Stomach smooth muscle (tissue), 2 donors: ENCODE measurements at regions not wholly inside any gene's neighbourhood (a gene's known extent, or its start where the extent isn't known, plus 50 kb on each side); places are given as distances from the start of the nearest gene placed in this dataset.

Experiments
- H3K27ac ChIP-seq: one replicate; pipeline ENCODE4 v1.7.0; 2013; ENCODE audit warnings: mild to moderate bottlenecking, low read length, inconsistent platforms
- H3K27me3 ChIP-seq, 2 donors: one replicate each; pipeline ENCODE4 v1.7.0; 2013; ENCODE audit warnings: low read length in 2 of 2; ENCODE audit not compliant: insufficient read depth in 2 of 2, control insufficient read depth in 1 of 2
- H3K36me3 ChIP-seq, 2 donors: one replicate each; pipeline ENCODE4 v1.7.0; 2013; ENCODE audit warnings: low read length in 2 of 2; ENCODE audit not compliant: control insufficient read depth in 2 of 2, insufficient read depth in 2 of 2
- H3K4me1 ChIP-seq: one replicate; pipeline ENCODE4 v1.7.0; 2013; ENCODE audit warnings: low read length; ENCODE audit not compliant: control insufficient read depth, insufficient read depth
- H3K4me3 ChIP-seq, 2 donors: one replicate each; pipeline ENCODE4 v1.7.0; 2013; ENCODE audit warnings: low read length in 2 of 2
- H3K9ac ChIP-seq, 2 donors: one replicate each; pipeline ENCODE4 v1.7.0; 2013; ENCODE audit warnings: low read length in 2 of 2, mild to moderate bottlenecking in 1 of 2
- H3K9me3 ChIP-seq, 2 donors: one replicate each; pipeline ENCODE4 v1.7.0; 2013; ENCODE audit warnings: low read length in 2 of 2; ENCODE audit not compliant: control insufficient read depth in 2 of 2
- donor health status: healthy.
- donor health status: Pancreatic carcinoma.

GRCh38 chrX:10847333-10847732 lies 226.9 kb upstream of the MID1 start:
- no peak overlapping the region for H3K27ac ChIP-seq
- H3K27me3 ChIP-seq, result no peaks in the 10 kb centered on the region
- H3K9me3 ChIP-seq, result no peaks in the 10 kb centered on the region
- no peaks in the 10 kb centered on the region for H3K4me1 ChIP-seq
- no peaks in the 10 kb centered on the region for H3K36me3 ChIP-seq
- H3K9ac ChIP-seq, result no peak overlapping the region
- no peak overlapping the region for H3K4me3 ChIP-seq

GRCh38 chrX:10851809-10852208 lies 231.4 kb upstream of the MID1 start:
- no peaks in the 10 kb centered on the region for H3K9me3 ChIP-seq

GRCh38 chrX:10854594-10854993 lies 234.2 kb upstream of the MID1 start:
- Histone ChIP-seq H3K27me3 (no peaks in the 10 kb centered on the region), H3K27ac (no peak overlapping the region), H3K9ac (no peak overlapping the region), H3K4me1 (no peaks in the 10 kb centered on the region), H3K4me3 (no peak overlapping the region), H3K9me3 (no peaks in the 10 kb centered on the region), H3K36me3 (no peaks in the 10 kb centered on the region)

More at GRCh38 chrX:10851809-10852208, 231.4 kb upstream of the MID1 start:
- Histone ChIP-seq H3K9ac (no peak overlapping the region), H3K27ac (no peak overlapping the region), H3K4me1 (no peaks in the 10 kb centered on the region), H3K27me3 (no peaks in the 10 kb centered on the region), H3K4me3 (no peak overlapping the region), H3K36me3 (no peaks in the 10 kb centered on the region)

GRCh38 chrX:10855845-10856244 lies 235.5 kb upstream of the MID1 start:
- H3K27ac ChIP-seq, result no peak overlapping the region
- no peak overlapping the region for H3K4me3 ChIP-seq
- H3K36me3 ChIP-seq, result no peaks in the 10 kb centered on the region
- H3K4me1 ChIP-seq, result no peaks in the 10 kb centered on the region
- H3K27me3 ChIP-seq, result no peaks in the 10 kb centered on the region
- H3K9ac ChIP-seq, result no peak overlapping the region
- H3K9me3 ChIP-seq, result no peaks in the 10 kb centered on the region

- H3K4me3 ChIP-seq, result no peak overlapping the region
- H3K27me3 ChIP-seq, result no peaks in the 10 kb centered on the region
- H3K36me3 ChIP-seq, result no peaks in the 10 kb centered on the region
- no peak overlapping the region for H3K9ac ChIP-seq
- no peak overlapping the region for H3K27ac ChIP-seq
- H3K4me1 ChIP-seq, result no peaks in the 10 kb centered on the region
- H3K9me3 ChIP-seq, result no peaks in the 10 kb centered on the region
Observed at GRCh38 chrX:10856797-10857196, 236.4 kb upstream of the MID1 start.

- Histone ChIP-seq H3K9me3 (no peaks in the 10 kb centered on the region), H3K4me1 (no peaks in the 10 kb centered on the region), H3K4me3 (no peak overlapping the region), H3K36me3 (no peaks in the 10 kb centered on the region), H3K27me3 (no peaks in the 10 kb centered on the region), H3K9ac (no peak overlapping the region), H3K27ac (no peak overlapping the region)
Observed at GRCh38 chrX:10859353-10859752, 239.0 kb upstream of the MID1 start.

- Histone ChIP-seq H3K9me3 (peaks cover 0 to 9% of the 10 kb centered on the region in 2 donors), H3K27ac (no peak overlapping the region), H3K36me3 (no peaks in the 10 kb centered on the region), H3K27me3 (no peaks in the 10 kb centered on the region), H3K4me1 (no peaks in the 10 kb centered on the region), H3K4me3 (no peak overlapping the region), H3K9ac (no peak overlapping the region)
Observed at GRCh38 chrX:10875995-10876394, 235.1 kb upstream of the HCCS start.

- H3K4me1 ChIP-seq, result no peaks in the 10 kb centered on the region
- H3K27ac ChIP-seq, result no peak overlapping the region
- no peaks in the 10 kb centered on the region for H3K27me3 ChIP-seq
- H3K9ac ChIP-seq, result no peak overlapping the region
- no peak overlapping the region for H3K4me3 ChIP-seq
- H3K36me3 ChIP-seq, result no peaks in the 10 kb centered on the region
- no peaks in the 10 kb centered on the region for H3K9me3 ChIP-seq
Observed at GRCh38 chrX:10882484-10882883, 228.6 kb upstream of the HCCS start.

- Histone ChIP-seq H3K4me1 (no peaks in the 10 kb centered on the region), H3K27ac (no peak overlapping the region), H3K9ac (no peak overlapping the region), H3K9me3 (no peaks in the 10 kb centered on the region), H3K4me3 (no peak overlapping the region), H3K36me3 (no peaks in the 10 kb centered on the region), H3K27me3 (no peaks in the 10 kb centered on the region)
Observed at GRCh38 chrX:10884246-10884645, 226.9 kb upstream of the HCCS start.

GRCh38 chrX:10892621-10893225 lies 218.4 kb upstream of the HCCS start:
- no peaks in the 10 kb centered on the region for H3K27me3 ChIP-seq
- H3K9ac ChIP-seq, result no peak overlapping the region
- H3K36me3 ChIP-seq, result no peaks in the 10 kb centered on the region
- no peak overlapping the region for H3K27ac ChIP-seq
- H3K4me1 ChIP-seq, result no peaks in the 10 kb centered on the region
- no peaks in the 10 kb centered on the region for H3K9me3 ChIP-seq
- H3K4me3 ChIP-seq, result no peak overlapping the region

- no peaks in the 10 kb centered on the region for H3K36me3 ChIP-seq
- H3K4me3 ChIP-seq, result no peak overlapping the region
Observed at GRCh38 chrX:10893366-10893765, 217.8 kb upstream of the HCCS start.

More at GRCh38 chrX:10893366-10893765, 217.8 kb upstream of the HCCS start:
- Histone ChIP-seq H3K9ac (no peak overlapping the region), H3K27ac (no peak overlapping the region), H3K27me3 (no peaks in the 10 kb centered on the region), H3K4me1 (no peaks in the 10 kb centered on the region), H3K9me3 (no peaks in the 10 kb centered on the region)
